ENCODE measurements at regions not wholly inside any gene's neighbourhood (a gene's known extent, or its start where the extent isn't known, plus 50 kb on each side); places are given as distances from the start of the nearest gene placed in this dataset.

DNA sequence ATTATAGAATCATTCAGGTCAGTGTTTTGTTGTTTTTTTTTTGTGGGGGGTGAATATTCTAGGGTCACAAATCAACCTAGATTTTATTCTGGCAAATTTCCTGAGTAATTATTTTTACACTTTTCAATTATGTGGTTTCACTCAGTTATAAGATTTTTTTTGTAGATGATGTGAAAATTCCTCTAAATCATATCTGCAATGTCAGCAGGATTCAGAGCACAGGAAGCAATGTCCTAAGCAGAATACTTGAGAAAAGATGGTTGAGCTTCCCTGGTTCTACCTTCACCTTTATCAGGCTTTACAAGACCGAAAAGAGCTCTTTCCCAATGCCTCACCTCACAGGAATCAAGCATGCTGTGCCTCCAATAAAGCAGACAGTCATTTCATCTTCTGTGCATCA, 124.3 kb downstream of the SLC41A2 start:
- TF ChIP-seq EZH2 (IDR thresholded peaks at IDR 0.05; ENCODE audit: low read depth, unreplicated experiment) (no peak), EZH2phosphoT487 (IDR thresholded peaks at IDR 0.05; ENCODE audit: unreplicated experiment) (no peak), POLR2AphosphoS5 (IDR thresholded peaks at IDR 0.05; ENCODE audit: low read depth) (no peak), CREB1 (CRISPR knock-in tag; IDR thresholded peaks at IDR 0.05; ENCODE audit: low read depth) (no peak), JUNB (IDR thresholded peaks at IDR 0.05; ENCODE audit: unreplicated experiment) (no peak), ZNF331 (CRISPR knock-in tag; IDR thresholded peaks at IDR 0.05; ENCODE audit: low read depth) (no peak), ZNF114 (CRISPR knock-in tag; IDR thresholded peaks at IDR 0.05) (no peak)
- TF ChIP-seq, protein P1, sequence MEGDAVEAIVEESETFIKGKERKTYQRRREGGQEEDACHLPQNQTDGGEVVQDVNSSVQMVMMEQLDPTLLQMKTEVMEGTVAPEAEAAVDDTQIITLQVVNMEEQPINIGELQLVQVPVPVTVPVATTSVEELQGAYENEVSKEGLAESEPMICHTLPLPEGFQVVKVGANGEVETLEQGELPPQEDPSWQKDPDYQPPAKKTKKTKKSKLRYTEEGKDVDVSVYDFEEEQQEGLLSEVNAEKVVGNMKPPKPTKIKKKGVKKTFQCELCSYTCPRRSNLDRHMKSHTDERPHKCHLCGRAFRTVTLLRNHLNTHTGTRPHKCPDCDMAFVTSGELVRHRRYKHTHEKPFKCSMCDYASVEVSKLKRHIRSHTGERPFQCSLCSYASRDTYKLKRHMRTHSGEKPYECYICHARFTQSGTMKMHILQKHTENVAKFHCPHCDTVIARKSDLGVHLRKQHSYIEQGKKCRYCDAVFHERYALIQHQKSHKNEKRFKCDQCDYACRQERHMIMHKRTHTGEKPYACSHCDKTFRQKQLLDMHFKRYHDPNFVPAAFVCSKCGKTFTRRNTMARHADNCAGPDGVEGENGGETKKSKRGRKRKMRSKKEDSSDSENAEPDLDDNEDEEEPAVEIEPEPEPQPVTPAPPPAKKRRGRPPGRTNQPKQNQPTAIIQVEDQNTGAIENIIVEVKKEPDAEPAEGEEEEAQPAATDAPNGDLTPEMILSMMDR (conservative IDR thresholded peaks at IDR 0.05; ENCODE audit: low read depth in 2 of 2) = no peak
- TF ChIP-seq, protein P2, sequence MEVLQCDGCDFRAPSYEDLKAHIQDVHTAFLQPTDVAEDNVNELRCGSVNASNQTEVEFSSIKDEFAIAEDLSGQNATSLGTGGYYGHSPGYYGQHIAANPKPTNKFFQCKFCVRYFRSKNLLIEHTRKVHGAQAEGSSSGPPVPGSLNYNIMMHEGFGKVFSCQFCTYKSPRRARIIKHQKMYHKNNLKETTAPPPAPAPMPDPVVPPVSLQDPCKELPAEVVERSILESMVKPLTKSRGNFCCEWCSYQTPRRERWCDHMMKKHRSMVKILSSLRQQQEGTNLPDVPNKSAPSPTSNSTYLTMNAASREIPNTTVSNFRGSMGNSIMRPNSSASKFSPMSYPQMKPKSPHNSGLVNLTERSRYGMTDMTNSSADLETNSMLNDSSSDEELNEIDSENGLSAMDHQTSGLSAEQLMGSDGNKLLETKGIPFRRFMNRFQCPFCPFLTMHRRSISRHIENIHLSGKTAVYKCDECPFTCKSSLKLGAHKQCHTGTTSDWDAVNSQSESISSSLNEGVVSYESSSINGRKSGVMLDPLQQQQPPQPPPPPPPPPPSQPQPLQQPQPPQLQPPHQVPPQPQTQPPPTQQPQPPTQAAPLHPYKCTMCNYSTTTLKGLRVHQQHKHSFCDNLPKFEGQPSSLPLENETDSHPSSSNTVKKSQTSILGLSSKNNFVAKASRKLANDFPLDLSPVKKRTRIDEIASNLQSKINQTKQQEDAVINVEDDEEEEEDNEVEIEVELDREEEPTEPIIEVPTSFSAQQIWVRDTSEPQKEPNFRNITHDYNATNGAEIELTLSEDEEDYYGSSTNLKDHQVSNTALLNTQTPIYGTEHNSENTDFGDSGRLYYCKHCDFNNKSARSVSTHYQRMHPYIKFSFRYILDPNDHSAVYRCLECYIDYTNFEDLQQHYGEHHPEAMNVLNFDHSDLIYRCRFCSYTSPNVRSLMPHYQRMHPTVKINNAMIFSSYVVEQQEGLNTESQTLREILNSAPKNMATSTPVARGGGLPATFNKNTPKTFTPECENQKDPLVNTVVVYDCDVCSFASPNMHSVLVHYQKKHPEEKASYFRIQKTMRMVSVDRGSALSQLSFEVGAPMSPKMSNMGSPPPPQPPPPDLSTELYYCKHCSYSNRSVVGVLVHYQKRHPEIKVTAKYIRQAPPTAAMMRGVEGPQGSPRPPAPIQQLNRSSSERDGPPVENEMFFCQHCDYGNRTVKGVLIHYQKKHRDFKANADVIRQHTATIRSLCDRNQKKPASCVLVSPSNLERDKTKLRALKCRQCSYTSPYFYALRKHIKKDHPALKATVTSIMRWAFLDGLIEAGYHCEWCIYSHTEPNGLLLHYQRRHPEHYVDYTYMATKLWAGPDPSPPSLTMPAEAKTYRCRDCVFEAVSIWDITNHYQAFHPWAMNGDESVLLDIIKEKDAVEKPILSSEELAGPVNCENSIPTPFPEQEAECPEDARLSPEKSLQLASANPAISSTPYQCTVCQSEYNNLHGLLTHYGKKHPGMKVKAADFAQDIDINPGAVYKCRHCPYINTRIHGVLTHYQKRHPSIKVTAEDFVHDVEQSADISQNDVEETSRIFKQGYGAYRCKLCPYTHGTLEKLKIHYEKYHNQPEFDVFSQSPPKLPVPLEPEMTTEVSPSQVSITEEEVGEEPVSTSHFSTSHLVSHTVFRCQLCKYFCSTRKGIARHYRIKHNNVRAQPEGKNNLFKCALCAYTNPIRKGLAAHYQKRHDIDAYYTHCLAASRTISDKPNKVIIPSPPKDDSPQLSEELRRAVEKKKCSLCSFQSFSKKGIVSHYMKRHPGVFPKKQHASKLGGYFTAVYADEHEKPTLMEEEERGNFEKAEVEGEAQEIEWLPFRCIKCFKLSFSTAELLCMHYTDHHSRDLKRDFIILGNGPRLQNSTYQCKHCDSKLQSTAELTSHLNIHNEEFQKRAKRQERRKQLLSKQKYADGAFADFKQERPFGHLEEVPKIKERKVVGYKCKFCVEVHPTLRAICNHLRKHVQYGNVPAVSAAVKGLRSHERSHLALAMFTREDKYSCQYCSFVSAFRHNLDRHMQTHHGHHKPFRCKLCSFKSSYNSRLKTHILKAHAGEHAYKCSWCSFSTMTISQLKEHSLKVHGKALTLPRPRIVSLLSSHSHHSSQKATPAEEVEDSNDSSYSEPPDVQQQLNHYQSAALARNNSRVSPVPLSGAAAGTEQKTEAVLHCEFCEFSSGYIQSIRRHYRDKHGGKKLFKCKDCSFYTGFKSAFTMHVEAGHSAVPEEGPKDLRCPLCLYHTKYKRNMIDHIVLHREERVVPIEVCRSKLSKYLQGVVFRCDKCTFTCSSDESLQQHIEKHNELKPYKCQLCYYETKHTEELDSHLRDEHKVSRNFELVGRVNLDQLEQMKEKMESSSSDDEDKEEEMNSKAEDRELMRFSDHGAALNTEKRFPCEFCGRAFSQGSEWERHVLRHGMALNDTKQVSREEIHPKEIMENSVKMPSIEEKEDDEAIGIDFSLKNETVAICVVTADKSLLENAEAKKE (CRISPR knock-in tag; IDR thresholded peaks at IDR 0.05) = no peak
- TF ChIP-seq, protein P3, sequence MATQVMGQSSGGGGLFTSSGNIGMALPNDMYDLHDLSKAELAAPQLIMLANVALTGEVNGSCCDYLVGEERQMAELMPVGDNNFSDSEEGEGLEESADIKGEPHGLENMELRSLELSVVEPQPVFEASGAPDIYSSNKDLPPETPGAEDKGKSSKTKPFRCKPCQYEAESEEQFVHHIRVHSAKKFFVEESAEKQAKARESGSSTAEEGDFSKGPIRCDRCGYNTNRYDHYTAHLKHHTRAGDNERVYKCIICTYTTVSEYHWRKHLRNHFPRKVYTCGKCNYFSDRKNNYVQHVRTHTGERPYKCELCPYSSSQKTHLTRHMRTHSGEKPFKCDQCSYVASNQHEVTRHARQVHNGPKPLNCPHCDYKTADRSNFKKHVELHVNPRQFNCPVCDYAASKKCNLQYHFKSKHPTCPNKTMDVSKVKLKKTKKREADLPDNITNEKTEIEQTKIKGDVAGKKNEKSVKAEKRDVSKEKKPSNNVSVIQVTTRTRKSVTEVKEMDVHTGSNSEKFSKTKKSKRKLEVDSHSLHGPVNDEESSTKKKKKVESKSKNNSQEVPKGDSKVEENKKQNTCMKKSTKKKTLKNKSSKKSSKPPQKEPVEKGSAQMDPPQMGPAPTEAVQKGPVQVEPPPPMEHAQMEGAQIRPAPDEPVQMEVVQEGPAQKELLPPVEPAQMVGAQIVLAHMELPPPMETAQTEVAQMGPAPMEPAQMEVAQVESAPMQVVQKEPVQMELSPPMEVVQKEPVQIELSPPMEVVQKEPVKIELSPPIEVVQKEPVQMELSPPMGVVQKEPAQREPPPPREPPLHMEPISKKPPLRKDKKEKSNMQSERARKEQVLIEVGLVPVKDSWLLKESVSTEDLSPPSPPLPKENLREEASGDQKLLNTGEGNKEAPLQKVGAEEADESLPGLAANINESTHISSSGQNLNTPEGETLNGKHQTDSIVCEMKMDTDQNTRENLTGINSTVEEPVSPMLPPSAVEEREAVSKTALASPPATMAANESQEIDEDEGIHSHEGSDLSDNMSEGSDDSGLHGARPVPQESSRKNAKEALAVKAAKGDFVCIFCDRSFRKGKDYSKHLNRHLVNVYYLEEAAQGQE (IDR thresholded peaks at IDR 0.05; ENCODE audit: unreplicated experiment) = no peak

Measured in GM23338 (cell line).